Endodermal cell (in vitro differentiated cells): ENCODE measurements at regions not wholly inside any gene's neighbourhood (a gene's known extent, or its start where the extent isn't known, plus 50 kb on each side); places are given as distances from the start of the nearest gene placed in this dataset.

Experiments
- DNase-seq: peaks from one replicate; pipeline ENCODE4 v3.0.0-alpha.2; 2017
- H3K27ac ChIP-seq: 2 replicates; pipeline ENCODE4 v1.5.1; 2013; ENCODE audit warnings: mild to moderate bottlenecking, low read depth, low read length, moderate library complexity
- H3K27me3 ChIP-seq: 2 replicates; pipeline ENCODE4 v1.6.1; 2013; ENCODE audit warnings: mild to moderate bottlenecking, low read length, moderate library complexity; ENCODE audit not compliant: insufficient read depth, control insufficient read depth, poor library complexity, severe bottlenecking
- H3K36me3 ChIP-seq: 2 replicates; pipeline ENCODE4 v1.7.0; 2013; ENCODE audit warnings: mild to moderate bottlenecking, low read length, moderate library complexity; ENCODE audit not compliant: control insufficient read depth, insufficient read depth
- H3K4me1 ChIP-seq: one replicate; pipeline ENCODE4 v1.7.0; 2013; ENCODE audit warnings: low read length; ENCODE audit not compliant: control insufficient read depth, insufficient read depth
- H3K4me3 ChIP-seq: 2 replicates; pipeline ENCODE4 v1.5.1; 2013; ENCODE audit warnings: mild to moderate bottlenecking, low read length, moderate library complexity
- H3K9ac ChIP-seq: 2 replicates; pipeline ENCODE4 v1.6.1; 2013; ENCODE audit warnings: mild to moderate bottlenecking, low read length, moderate library complexity; ENCODE audit not compliant: poor library complexity, severe bottlenecking; ENCODE audit errors: extremely low read depth
- H3K9me3 ChIP-seq: 2 replicates; pipeline ENCODE4 v1.6.1; 2013; ENCODE audit warnings: mild to moderate bottlenecking, low read length, moderate library complexity; ENCODE audit not compliant: control insufficient read depth
- H3K27ac Mint-ChIP-seq: 2 replicates; pipeline ENCODE4 v1.8.0; 2020; ENCODE audit warnings: mixed read lengths
- H3K27me3 Mint-ChIP-seq: 2 replicates; pipeline ENCODE4 v1.8.0; 2021; ENCODE audit warnings: mild to moderate bottlenecking, mixed read lengths; ENCODE audit not compliant: insufficient read depth
- H3K36me3 Mint-ChIP-seq: 2 replicates; pipeline ENCODE4 v1.8.0; 2020; ENCODE audit warnings: low read depth, mixed read lengths
- H3K4me1 Mint-ChIP-seq: 2 replicates; pipeline ENCODE4 v1.8.0; 2020; ENCODE audit warnings: mixed read lengths
- H3K4me3 Mint-ChIP-seq: 2 replicates; pipeline ENCODE4 v1.8.0; 2020; ENCODE audit warnings: mild to moderate bottlenecking, moderate library complexity, mixed read lengths
- H3K9me3 Mint-ChIP-seq: 2 replicates; pipeline ENCODE4 v1.8.0; 2020; ENCODE audit warnings: mild to moderate bottlenecking, mixed read lengths
- WGBS, 2 experiments: methylation state at CpG; one replicate each; pipeline versions ENCODE4 v1.1.5 to v1.1.7; 2013; ENCODE audit warnings: missing lambda C conversion rate in 2 of 2, mixed read lengths in 1 of 2; ENCODE audit not compliant: insufficient coverage in 1 of 2, insufficient read length in 1 of 2; 5-methylcytosine and 5-hydroxymethylcytosine counted together
- TF ChIP-seq, protein P1 (sequence below): fragments of 200-600 bp; sonication (generic); conservative IDR thresholded peaks from 2 replicates; pipeline ENCODE4 v1.5.0; 2021; ENCODE audit warnings: antibody characterized with exemption, mild to moderate bottlenecking

GRCh38 chr21:39124681-39125251 is 58.5 kb downstream of the PSMG1 start:
- peak overlapping the region; percentile 49 for H3K27ac Mint-ChIP-seq
- no peaks in the 10 kb centered on the region for H3K36me3 Mint-ChIP-seq
- no peaks in the 10 kb centered on the region for H3K9me3 ChIP-seq
- H3K36me3 ChIP-seq = no peaks in the 10 kb centered on the region
- DNase-seq = no peak
- no peak overlapping the region for H3K27ac ChIP-seq
- H3K9me3 Mint-ChIP-seq = no peaks in the 10 kb centered on the region
- H3K27me3 ChIP-seq = no peaks in the 10 kb centered on the region
- TF ChIP-seq, protein P1, sequence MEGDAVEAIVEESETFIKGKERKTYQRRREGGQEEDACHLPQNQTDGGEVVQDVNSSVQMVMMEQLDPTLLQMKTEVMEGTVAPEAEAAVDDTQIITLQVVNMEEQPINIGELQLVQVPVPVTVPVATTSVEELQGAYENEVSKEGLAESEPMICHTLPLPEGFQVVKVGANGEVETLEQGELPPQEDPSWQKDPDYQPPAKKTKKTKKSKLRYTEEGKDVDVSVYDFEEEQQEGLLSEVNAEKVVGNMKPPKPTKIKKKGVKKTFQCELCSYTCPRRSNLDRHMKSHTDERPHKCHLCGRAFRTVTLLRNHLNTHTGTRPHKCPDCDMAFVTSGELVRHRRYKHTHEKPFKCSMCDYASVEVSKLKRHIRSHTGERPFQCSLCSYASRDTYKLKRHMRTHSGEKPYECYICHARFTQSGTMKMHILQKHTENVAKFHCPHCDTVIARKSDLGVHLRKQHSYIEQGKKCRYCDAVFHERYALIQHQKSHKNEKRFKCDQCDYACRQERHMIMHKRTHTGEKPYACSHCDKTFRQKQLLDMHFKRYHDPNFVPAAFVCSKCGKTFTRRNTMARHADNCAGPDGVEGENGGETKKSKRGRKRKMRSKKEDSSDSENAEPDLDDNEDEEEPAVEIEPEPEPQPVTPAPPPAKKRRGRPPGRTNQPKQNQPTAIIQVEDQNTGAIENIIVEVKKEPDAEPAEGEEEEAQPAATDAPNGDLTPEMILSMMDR = no peak
- H3K9ac ChIP-seq = no peak overlapping the region
- 91% methylated on average over 4 of the region's 7 CpGs; no CpG with 5 or more reads in 1 of the 2 experiments for WGBS, 2 experiments
- no peaks in the 10 kb centered on the region for H3K4me1 ChIP-seq
- H3K4me3 Mint-ChIP-seq = no peak overlapping the region
- H3K4me3 ChIP-seq = no peak overlapping the region
- H3K4me1 Mint-ChIP-seq = peaks cover 11% of the 10 kb centered on the region
- no peaks in the 10 kb centered on the region for H3K27me3 Mint-ChIP-seq

DNA sequence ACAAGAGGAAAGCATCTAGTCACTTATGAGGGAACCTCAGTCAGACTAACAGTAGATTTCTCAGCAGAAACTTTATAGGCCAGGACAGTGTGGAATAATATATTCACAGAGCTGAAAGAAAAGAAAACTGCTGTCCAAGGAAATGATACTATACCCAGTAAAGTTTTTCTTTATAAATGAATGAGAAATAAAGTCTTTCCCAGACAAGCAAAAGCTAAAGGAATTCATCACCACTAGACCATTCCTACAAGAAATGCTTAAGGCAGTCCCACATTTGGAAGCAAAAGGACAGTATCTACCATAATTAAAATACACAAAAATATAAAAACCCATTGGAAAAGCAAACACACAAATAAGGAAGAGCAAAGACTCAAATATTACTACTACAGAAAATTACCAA is 59.9 kb downstream of the PSMG1 start:
- Histone ChIP-seq H3K9ac (no peak overlapping the region), H3K27me3 (no peaks in the 10 kb centered on the region), H3K27ac (no peak overlapping the region), H3K9me3 (no peaks in the 10 kb centered on the region), H3K4me3 (no peak overlapping the region), H3K36me3 (no peaks in the 10 kb centered on the region), H3K4me1 (no peaks in the 10 kb centered on the region)
- TF ChIP-seq, protein P1 = no peak
- no peaks in the 10 kb centered on the region for H3K9me3 Mint-ChIP-seq
- no peak for DNase-seq
- H3K27ac Mint-ChIP-seq = no peak overlapping the region
- no peaks in the 10 kb centered on the region for H3K36me3 Mint-ChIP-seq
- H3K4me3 Mint-ChIP-seq = no peak overlapping the region
- H3K4me1 Mint-ChIP-seq = peaks cover 11% of the 10 kb centered on the region
- peaks cover 1% of the 10 kb centered on the region for H3K27me3 Mint-ChIP-seq

DNA sequence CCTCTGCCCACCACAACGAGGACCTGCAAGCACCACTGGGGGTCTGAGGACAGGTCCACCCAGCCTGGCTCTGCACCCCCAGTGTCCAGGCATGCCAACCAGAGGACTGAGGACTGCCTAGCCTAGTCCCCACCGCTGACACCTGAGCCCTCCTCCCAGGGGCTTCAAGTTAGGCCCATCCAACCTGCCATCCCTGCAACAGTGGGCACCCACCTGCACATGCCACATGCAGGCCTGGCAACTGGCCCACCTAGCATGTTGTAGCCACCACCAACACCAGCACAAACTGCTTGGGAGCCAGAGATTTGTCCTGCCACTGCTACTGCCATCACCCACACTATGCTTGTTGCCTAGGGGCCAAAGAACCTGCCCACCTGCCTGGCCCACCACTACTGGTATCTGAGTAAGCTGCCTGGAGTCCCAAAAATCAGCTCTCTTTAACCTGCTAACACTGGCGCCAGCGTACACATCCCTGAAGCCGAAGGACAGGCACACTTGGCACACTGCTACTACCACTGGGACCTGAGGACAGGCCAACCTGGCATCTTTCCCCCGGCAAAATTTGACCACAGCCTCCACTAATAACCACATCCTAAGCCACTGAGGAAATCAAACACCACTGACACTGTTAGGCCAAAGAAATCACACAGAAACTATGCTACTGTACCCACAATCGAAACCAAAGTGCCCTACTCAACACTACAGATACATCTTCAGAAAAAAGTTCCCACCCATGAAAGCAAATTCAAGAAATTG is 61.5 kb downstream of the PSMG1 start:
- Histone ChIP-seq H3K4me1 (no peaks in the 10 kb centered on the region), H3K27ac (no peak overlapping the region), H3K36me3 (no peaks in the 10 kb centered on the region), H3K27me3 (no peaks in the 10 kb centered on the region), H3K4me3 (no peak overlapping the region), H3K9ac (no peak overlapping the region), H3K9me3 (no peaks in the 10 kb centered on the region)
- WGBS, 2 experiments = 90 to 98% methylated on average over 6 to 7 of the region's 7 CpGs
- TF ChIP-seq, protein P1 = no peak
- H3K4me1 Mint-ChIP-seq = peaks cover 9% of the 10 kb centered on the region
- H3K4me3 Mint-ChIP-seq = no peak overlapping the region
- no peaks in the 10 kb centered on the region for H3K9me3 Mint-ChIP-seq
- H3K27ac Mint-ChIP-seq = no peak overlapping the region
- no peak for DNase-seq
- peaks cover 1% of the 10 kb centered on the region for H3K27me3 Mint-ChIP-seq
- no peaks in the 10 kb centered on the region for H3K36me3 Mint-ChIP-seq
